MM.1S (cell line): ENCODE measurements at regions not wholly inside any gene's neighbourhood (a gene's known extent, or its start where the extent isn't known, plus 50 kb on each side); places are given as distances from the start of the nearest gene placed in this dataset.

Experiments
- EZH2phosphoT487 ChIP-seq: fragments of 300-600 bp; sonication (generic); IDR thresholded peaks from 2 replicates; pipeline ENCODE4 v1.6.1; 2018; ENCODE audit warnings: antibody characterized with exemption, low read length
- TF ChIP-seq, protein P1 (sequence below): fragments of 300-600 bp; sonication (generic); IDR thresholded peaks from 2 replicates; pipeline ENCODE4 v1.5.1; 2016; ENCODE audit warnings: antibody characterized with exemption, low read length, mixed read lengths

DNA sequence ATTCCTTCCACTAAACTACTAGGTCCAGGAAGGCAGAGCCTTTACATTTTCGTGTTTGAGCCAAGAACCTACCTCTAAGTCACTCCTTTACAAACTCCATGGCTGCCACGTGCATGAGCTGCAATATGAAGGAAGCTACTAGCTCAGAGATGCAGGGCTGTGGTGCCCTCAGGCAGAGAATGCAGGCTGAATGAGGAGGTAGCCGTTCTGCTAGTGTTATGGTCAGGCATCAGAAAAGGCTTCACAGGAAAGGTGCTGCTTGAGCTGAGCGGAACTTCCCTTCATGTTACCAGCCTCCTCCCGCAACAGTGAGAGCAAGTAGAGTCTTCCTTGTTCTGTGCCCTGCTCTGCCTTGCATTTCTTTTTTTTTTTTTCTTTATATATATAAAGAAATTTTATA is 148.3 kb upstream of the PACRGL start:
- TF ChIP-seq, protein P1, sequence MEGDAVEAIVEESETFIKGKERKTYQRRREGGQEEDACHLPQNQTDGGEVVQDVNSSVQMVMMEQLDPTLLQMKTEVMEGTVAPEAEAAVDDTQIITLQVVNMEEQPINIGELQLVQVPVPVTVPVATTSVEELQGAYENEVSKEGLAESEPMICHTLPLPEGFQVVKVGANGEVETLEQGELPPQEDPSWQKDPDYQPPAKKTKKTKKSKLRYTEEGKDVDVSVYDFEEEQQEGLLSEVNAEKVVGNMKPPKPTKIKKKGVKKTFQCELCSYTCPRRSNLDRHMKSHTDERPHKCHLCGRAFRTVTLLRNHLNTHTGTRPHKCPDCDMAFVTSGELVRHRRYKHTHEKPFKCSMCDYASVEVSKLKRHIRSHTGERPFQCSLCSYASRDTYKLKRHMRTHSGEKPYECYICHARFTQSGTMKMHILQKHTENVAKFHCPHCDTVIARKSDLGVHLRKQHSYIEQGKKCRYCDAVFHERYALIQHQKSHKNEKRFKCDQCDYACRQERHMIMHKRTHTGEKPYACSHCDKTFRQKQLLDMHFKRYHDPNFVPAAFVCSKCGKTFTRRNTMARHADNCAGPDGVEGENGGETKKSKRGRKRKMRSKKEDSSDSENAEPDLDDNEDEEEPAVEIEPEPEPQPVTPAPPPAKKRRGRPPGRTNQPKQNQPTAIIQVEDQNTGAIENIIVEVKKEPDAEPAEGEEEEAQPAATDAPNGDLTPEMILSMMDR: no peak
- no peak for TF ChIP-seq EZH2phosphoT487
